ENCODE measurements at regions not wholly inside any gene's neighbourhood (a gene's known extent, or its start where the extent isn't known, plus 50 kb on each side); places are given as distances from the start of the nearest gene placed in this dataset.

DNA sequence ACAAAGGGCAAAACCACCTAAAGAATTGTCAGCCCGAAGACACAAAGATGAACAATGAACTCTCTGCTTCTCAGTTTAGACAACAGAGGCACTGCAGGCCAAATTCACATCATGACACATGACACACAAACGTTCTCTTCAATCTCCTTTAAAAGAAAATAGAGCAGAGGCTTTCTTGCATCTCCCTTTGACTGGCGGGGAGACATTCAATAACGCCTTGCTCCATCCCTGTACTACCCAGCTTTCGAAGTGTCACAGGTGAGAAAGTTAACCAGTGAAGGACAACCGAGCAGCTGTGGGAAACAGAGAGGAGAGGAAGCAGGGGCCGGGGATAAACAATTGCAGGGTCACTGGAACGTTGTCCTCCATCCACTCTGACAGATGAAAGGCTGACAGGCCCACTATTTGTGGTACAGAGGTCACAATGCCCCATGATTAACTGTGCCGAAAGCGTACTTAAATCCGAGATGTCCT is 130.8 kb downstream of the PHLDA1 start (continued):
- TF ChIP-seq, protein P1, sequence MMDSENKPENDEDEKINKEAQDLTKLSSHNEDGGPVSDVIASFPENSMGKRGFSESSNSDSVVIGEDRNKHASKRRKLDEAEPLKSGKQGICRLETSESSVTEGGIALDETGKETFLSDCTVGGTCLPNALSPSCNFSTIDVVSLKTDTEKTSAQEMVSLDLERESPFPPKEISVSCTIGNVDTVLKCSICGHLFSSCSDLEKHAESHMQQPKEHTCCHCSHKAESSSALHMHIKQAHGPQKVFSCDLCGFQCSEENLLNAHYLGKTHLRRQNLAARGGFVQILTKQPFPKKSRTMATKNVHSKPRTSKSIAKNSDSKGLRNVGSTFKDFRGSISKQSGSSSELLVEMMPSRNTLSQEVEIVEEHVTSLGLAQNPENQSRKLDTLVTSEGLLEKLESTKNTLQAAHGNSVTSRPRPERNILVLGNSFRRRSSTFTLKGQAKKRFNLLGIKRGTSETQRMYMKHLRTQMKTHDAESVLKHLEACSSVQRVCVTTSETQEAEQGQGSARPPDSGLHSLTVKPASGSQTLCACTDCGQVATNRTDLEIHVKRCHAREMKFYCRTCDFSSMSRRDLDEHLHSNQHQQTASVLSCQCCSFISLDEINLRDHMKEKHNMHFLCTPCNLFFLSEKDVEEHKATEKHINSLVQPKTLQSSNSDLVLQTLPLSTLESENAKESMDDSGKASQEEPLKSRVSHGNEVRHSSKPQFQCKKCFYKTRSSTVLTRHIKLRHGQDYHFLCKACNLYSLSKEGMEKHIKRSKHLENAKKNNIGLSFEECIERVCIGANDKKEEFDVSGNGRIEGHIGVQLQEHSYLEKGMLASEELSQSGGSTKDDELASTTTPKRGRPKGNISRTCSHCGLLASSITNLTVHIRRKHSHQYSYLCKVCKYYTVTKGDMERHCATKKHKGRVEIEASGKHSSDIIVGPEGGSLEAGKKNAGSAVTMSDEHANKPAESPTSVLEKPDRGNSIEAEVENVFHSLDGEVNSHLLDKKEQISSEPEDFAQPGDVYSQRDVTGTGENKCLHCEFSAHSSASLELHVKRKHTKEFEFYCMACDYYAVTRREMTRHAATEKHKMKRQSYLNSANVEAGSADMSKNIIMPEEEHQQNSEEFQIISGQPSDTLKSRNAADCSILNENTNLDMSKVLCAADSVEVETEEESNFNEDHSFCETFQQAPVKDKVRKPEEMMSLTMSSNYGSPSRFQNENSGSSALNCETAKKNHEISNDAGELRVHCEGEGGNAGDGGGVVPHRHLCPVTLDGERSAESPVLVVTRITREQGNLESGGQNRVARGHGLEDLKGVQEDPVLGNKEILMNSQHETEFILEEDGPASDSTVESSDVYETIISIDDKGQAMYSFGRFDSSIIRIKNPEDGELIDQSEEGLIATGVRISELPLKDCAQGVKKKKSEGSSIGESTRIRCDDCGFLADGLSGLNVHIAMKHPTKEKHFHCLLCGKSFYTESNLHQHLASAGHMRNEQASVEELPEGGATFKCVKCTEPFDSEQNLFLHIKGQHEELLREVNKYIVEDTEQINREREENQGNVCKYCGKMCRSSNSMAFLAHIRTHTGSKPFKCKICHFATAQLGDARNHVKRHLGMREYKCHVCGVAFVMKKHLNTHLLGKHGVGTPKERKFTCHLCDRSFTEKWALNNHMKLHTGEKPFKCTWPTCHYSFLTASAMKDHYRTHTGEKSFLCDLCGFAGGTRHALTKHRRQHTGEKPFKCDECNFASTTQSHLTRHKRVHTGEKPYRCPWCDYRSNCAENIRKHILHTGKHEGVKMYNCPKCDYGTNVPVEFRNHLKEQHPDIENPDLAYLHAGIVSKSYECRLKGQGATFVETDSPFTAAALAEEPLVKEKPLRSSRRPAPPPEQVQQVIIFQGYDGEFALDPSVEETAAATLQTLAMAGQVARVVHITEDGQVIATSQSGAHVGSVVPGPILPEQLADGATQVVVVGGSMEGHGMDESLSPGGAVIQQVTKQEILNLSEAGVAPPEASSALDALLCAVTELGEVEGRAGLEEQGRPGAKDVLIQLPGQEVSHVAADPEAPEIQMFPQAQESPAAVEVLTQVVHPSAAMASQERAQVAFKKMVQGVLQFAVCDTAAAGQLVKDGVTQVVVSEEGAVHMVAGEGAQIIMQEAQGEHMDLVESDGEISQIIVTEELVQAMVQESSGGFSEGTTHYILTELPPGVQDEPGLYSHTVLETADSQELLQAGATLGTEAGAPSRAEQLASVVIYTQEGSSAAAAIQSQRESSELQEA (CRISPR knock-in tag; IDR thresholded peaks at IDR 0.05; ENCODE audit: not compliant biosample characterization), result no peak
- TF ChIP-seq ZNF713 (CRISPR knock-in tag; IDR thresholded peaks at IDR 0.05), result no peak
- no peak; the same call in 1 of the 2 replicates for TF ChIP-seq ZNF850 (CRISPR knock-in tag; conservative IDR thresholded peaks at IDR 0.05)
- peak; percentile 73 for TF ChIP-seq ZNF761 (CRISPR knock-in tag; conservative IDR thresholded peaks at IDR 0.05)
- TF ChIP-seq ZNF33A (CRISPR knock-in tag; IDR thresholded peaks at IDR 0.05; ENCODE audit: borderline replicate concordance), result 0 out of 2 replicates have a peak, but pooled peaks have one; percentile 50
- no peak for TF ChIP-seq ZNF720 (CRISPR knock-in tag; IDR thresholded peaks at IDR 0.05)
- TF ChIP-seq ZNF441 (CRISPR knock-in tag; IDR thresholded peaks at IDR 0.05; ENCODE audit: borderline replicate concordance), result no peak; the same call in 1 of the 2 replicates
- TF ChIP-seq HNRNPLL (IDR thresholded peaks at IDR 0.05; ENCODE audit: low read depth, low read length, poor library complexity, severe bottlenecking), result no peak
- TF ChIP-seq KLF12 (CRISPR knock-in tag; IDR thresholded peaks at IDR 0.05; ENCODE audit: borderline replicate concordance), result no peak
- no peak for TF ChIP-seq ZNF891 (CRISPR knock-in tag; IDR thresholded peaks at IDR 0.05)
- TF ChIP-seq RCOR2 (CRISPR knock-in tag; IDR thresholded peaks at IDR 0.05), result peak; percentile 87
- TF ChIP-seq ZNF136 (CRISPR knock-in tag; IDR thresholded peaks at IDR 0.05; ENCODE audit: low read depth), result no peak
- TF ChIP-seq ZNF619 (CRISPR knock-in tag; IDR thresholded peaks at IDR 0.05), result no peak
- TF ChIP-seq, protein P2, sequence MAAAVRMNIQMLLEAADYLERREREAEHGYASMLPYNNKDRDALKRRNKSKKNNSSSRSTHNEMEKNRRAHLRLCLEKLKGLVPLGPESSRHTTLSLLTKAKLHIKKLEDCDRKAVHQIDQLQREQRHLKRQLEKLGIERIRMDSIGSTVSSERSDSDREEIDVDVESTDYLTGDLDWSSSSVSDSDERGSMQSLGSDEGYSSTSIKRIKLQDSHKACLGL (CRISPR knock-in tag; IDR thresholded peaks at IDR 0.05), result no peak
- no peak for TF ChIP-seq ZMYM2 (CRISPR knock-in tag; IDR thresholded peaks at IDR 0.05)
- peak; percentile 44; the same call in 1 of the 2 replicates for TF ChIP-seq DMAP1 (CRISPR knock-in tag; IDR thresholded peaks at IDR 0.05)
- TF ChIP-seq, protein P3, sequence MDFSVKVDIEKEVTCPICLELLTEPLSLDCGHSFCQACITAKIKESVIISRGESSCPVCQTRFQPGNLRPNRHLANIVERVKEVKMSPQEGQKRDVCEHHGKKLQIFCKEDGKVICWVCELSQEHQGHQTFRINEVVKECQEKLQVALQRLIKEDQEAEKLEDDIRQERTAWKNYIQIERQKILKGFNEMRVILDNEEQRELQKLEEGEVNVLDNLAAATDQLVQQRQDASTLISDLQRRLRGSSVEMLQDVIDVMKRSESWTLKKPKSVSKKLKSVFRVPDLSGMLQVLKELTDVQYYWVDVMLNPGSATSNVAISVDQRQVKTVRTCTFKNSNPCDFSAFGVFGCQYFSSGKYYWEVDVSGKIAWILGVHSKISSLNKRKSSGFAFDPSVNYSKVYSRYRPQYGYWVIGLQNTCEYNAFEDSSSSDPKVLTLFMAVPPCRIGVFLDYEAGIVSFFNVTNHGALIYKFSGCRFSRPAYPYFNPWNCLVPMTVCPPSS (IDR thresholded peaks at IDR 0.05), result no peak
- TF ChIP-seq ZNF549 (CRISPR knock-in tag; IDR thresholded peaks at IDR 0.05), result no peak
- peak; percentile 70; the same call in 1 of the 2 replicates for TF ChIP-seq NCOR1 (IDR thresholded peaks at IDR 0.05; ENCODE audit: borderline replicate concordance, low read length)
- TF ChIP-seq MAFF (IDR thresholded peaks at IDR 0.05; ENCODE audit: low read depth, low read length), result no peak
- no peak for TF ChIP-seq WIZ (CRISPR knock-in tag; IDR thresholded peaks at IDR 0.05)
- no peak for TF ChIP-seq ZNF703 (CRISPR knock-in tag; IDR thresholded peaks at IDR 0.05; ENCODE audit: borderline replicate concordance)
